ENCODE measurements at regions not wholly inside any gene's neighbourhood (a gene's known extent, or its start where the extent isn't known, plus 50 kb on each side); places are given as distances from the start of the nearest gene placed in this dataset.

- Histone ChIP-seq H3K36me3 (no peaks in the 10 kb centered on the region), H3K4me1 (peaks cover 0 to 8% (median 0%) of the 10 kb centered on the region in 4 donors), H3K4me3 (no peak overlapping the region), H3K27me3 (no peaks in the 10 kb centered on the region), H3K27ac (no peak overlapping the region), H3K9me3 (no peaks in the 10 kb centered on the region)
- TF ChIP-seq CTCF (IDR thresholded peaks at IDR 0.05) (no peak), POLR2A (IDR thresholded peaks at IDR 0.05) (no peak)
- 63% methylated on average over 4 of the region's 4 CpGs for WGBS (ENCODE audit: insufficient coverage, low coverage, low lambda C conversion rate, missing lambda C conversion rate)
- no peak for ATAC-seq
- no peak for DNase-seq
- intact Hi-C loops (cut with DNase I): no loop called here
Observed at GRCh38 chr12:94706250-94706661, 55.9 kb upstream of the TMCC3 start.

GRCh38 chr12:94705676-94706075, 55.3 kb upstream of the TMCC3 start:
- 93% methylated on average over 3 of the region's 4 CpGs for WGBS (ENCODE audit: insufficient coverage, low coverage, low lambda C conversion rate, missing lambda C conversion rate)
- Histone ChIP-seq H3K4me3 (no peak overlapping the region), H3K27ac (no peak overlapping the region), H3K4me1 (peaks cover 0 to 8% (median 0%) of the 10 kb centered on the region in 4 donors), H3K36me3 (no peaks in the 10 kb centered on the region), H3K9me3 (no peaks in the 10 kb centered on the region), H3K27me3 (no peaks in the 10 kb centered on the region)
- intact Hi-C loops (cut with DNase I): no loop called here
- no peak for TF ChIP-seq CTCF (IDR thresholded peaks at IDR 0.05)
- TF ChIP-seq POLR2A (IDR thresholded peaks at IDR 0.05): no peak
- ATAC-seq (no peak), DNase-seq (no peak)

- Histone ChIP-seq H3K27me3 (no peaks in the 10 kb centered on the region), H3K27ac (no peak overlapping the region), H3K4me1 (peaks cover 0 to 8% (median 0%) of the 10 kb centered on the region in 4 donors), H3K36me3 (no peaks in the 10 kb centered on the region), H3K4me3 (no peak overlapping the region), H3K9me3 (no peaks in the 10 kb centered on the region)
- ATAC-seq (peak; percentile 72 to 93 (median 82)), DNase-seq (no peak)
- intact Hi-C loops (cut with DNase I): no loop called here
- WGBS (ENCODE audit: insufficient coverage, low coverage, low lambda C conversion rate, missing lambda C conversion rate): 62% methylated on average over 9 of the region's 9 CpGs
- TF ChIP-seq CTCF (IDR thresholded peaks at IDR 0.05) (no peak), POLR2A (IDR thresholded peaks at IDR 0.05) (no peak)
Observed at GRCh38 chr12:94704452-94705306, 54.3 kb upstream of the TMCC3 start.

GRCh38 chr12:94702696-94703095, 52.3 kb upstream of the TMCC3 start:
- DNase-seq (no peak), ATAC-seq (no peak)
- Histone ChIP-seq H3K9me3 (no peaks in the 10 kb centered on the region), H3K36me3 (no peaks in the 10 kb centered on the region), H3K4me3 (no peak overlapping the region), H3K27ac (no peak overlapping the region), H3K27me3 (no peaks in the 10 kb centered on the region), H3K4me1 (peaks cover 0 to 8% (median 0%) of the 10 kb centered on the region in 4 donors)
- TF ChIP-seq POLR2A (IDR thresholded peaks at IDR 0.05): no peak
- no peak for TF ChIP-seq CTCF (IDR thresholded peaks at IDR 0.05)
- WGBS (ENCODE audit: insufficient coverage, low coverage, low lambda C conversion rate, missing lambda C conversion rate): 90% methylated on average over 4 of the region's 4 CpGs
- intact Hi-C loops (cut with DNase I): no loop called here
